Endothelial cell (in vitro differentiated cells): ENCODE measurements at regions not wholly inside any gene's neighbourhood (a gene's known extent, or its start where the extent isn't known, plus 50 kb on each side); places are given as distances from the start of the nearest gene placed in this dataset.

ENCODE experiments used
- DNase-seq: peaks from one replicate; pipeline ENCODE4 v3.0.0; 2021; ENCODE audit warnings: low spot score
- H3K27ac Mint-ChIP-seq: one replicate; pipeline ENCODE4 v1.8.0; 2021; ENCODE audit warnings: mixed read lengths, inconsistent platforms; ENCODE audit not compliant: unreplicated experiment
- H3K27me3 Mint-ChIP-seq: one replicate; pipeline ENCODE4 v1.8.0; 2021; ENCODE audit warnings: mild to moderate bottlenecking, moderate library complexity, mixed read lengths, inconsistent platforms; ENCODE audit not compliant: unreplicated experiment
- H3K36me3 Mint-ChIP-seq: one replicate; pipeline ENCODE4 v1.8.0; 2021; ENCODE audit warnings: mild to moderate bottlenecking, low read depth, mixed read lengths, inconsistent platforms; ENCODE audit not compliant: unreplicated experiment
- H3K4me1 Mint-ChIP-seq: one replicate; pipeline ENCODE4 v1.8.0; 2021; ENCODE audit warnings: mild to moderate bottlenecking, mixed read lengths, inconsistent platforms; ENCODE audit not compliant: unreplicated experiment
- H3K4me3 Mint-ChIP-seq: one replicate; pipeline ENCODE4 v1.8.0; 2021; ENCODE audit warnings: mild to moderate bottlenecking, mixed read lengths, inconsistent platforms; ENCODE audit not compliant: unreplicated experiment
- H3K9me3 Mint-ChIP-seq: one replicate; pipeline ENCODE4 v1.8.0; 2021; ENCODE audit warnings: mixed read lengths, inconsistent platforms; ENCODE audit not compliant: unreplicated experiment
- TF ChIP-seq, protein P1 (sequence below): fragments of 200-600 bp; sonication (generic); IDR thresholded peaks from one replicate; pipeline ENCODE4 v1.5.0; 2021; ENCODE audit warnings: antibody characterized with exemption; ENCODE audit not compliant: unreplicated experiment

DNA sequence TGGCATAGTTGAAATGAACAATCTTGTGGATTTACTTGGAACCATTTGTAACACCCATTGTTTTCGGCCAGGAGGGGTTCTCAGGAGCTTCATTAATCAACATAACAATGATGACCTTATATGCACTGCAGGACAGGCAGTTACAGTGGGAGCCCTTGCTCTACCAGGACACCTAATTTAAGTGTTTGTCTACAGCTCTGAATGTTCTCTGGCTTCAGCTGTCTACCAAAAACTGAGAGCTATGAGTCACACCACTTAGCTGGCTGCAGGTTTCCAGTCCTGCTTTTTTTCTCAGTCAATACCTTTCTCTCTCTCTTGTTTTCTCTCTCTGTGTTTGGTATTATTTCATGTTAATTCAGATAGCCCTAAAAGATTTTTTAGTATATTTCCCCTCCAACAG lies 105.4 kb upstream of the MBNL2 start:
- Mint-ChIP-seq H3K9me3 (no peaks in the 10 kb centered on the region), H3K4me1 (peaks cover 15% of the 10 kb centered on the region), H3K27me3 (peaks cover 2% of the 10 kb centered on the region), H3K36me3 (no peaks in the 10 kb centered on the region), H3K4me3 (no peak overlapping the region), H3K27ac (no peak overlapping the region)
- TF ChIP-seq, protein P1, sequence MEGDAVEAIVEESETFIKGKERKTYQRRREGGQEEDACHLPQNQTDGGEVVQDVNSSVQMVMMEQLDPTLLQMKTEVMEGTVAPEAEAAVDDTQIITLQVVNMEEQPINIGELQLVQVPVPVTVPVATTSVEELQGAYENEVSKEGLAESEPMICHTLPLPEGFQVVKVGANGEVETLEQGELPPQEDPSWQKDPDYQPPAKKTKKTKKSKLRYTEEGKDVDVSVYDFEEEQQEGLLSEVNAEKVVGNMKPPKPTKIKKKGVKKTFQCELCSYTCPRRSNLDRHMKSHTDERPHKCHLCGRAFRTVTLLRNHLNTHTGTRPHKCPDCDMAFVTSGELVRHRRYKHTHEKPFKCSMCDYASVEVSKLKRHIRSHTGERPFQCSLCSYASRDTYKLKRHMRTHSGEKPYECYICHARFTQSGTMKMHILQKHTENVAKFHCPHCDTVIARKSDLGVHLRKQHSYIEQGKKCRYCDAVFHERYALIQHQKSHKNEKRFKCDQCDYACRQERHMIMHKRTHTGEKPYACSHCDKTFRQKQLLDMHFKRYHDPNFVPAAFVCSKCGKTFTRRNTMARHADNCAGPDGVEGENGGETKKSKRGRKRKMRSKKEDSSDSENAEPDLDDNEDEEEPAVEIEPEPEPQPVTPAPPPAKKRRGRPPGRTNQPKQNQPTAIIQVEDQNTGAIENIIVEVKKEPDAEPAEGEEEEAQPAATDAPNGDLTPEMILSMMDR, result no peak
- no peak for DNase-seq

DNA sequence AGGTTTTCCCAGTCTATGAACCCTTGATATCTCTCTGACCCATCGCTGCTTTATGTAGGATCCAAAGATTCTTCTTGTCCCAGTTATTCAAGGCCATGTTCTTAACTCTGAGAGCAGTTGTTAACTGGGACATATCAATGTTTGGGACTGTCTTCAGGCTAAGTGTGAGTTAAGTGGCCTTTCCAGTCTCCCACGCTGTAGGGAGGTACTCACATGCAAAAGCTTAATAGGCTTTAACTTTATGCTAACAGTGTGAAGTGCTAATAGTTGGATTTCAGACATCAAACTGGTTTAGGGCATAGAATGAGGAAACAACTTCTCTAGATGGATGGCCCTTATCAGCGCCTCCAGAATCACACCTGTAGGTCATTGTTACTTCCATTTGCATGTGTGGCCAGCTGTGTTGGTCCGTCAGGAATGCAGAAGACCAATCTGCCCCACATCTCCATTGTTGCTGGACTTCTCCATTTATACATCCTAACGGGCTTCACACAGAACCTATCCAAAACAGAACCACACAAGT lies 104.7 kb upstream of the MBNL2 start:
- Mint-ChIP-seq H3K27me3 (peaks cover 1% of the 10 kb centered on the region), H3K4me3 (no peak overlapping the region), H3K9me3 (no peaks in the 10 kb centered on the region), H3K4me1 (peaks cover 13% of the 10 kb centered on the region), H3K36me3 (no peaks in the 10 kb centered on the region), H3K27ac (no peak overlapping the region)
- TF ChIP-seq, protein P1, result no peak
- DNase-seq, result no peak

DNA sequence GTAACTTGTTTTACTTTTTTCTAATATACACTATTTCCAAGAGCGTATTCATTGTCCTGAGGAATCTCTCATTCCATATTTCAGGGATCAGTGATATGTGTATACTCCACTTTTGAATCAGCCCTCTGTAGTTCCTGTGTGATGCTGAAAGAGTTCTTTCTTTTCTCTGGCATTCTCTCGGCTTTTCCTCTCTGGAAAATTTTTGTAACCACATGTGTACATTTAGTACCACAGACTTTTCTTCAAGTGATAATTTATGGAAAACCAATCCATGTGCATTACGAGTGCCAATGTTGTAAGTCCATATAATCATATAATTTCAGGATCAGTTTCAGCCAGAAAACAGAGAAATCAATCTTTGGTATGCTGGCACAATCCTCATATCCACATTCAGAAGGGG lies 102.2 kb upstream of the MBNL2 start:
- Mint-ChIP-seq H3K9me3 (no peaks in the 10 kb centered on the region), H3K27me3 (peaks cover 1% of the 10 kb centered on the region), H3K36me3 (no peaks in the 10 kb centered on the region), H3K4me1 (peaks cover 5% of the 10 kb centered on the region), H3K27ac (no peak overlapping the region), H3K4me3 (no peak overlapping the region)
- no peak for DNase-seq
- TF ChIP-seq, protein P1, result no peak

DNA sequence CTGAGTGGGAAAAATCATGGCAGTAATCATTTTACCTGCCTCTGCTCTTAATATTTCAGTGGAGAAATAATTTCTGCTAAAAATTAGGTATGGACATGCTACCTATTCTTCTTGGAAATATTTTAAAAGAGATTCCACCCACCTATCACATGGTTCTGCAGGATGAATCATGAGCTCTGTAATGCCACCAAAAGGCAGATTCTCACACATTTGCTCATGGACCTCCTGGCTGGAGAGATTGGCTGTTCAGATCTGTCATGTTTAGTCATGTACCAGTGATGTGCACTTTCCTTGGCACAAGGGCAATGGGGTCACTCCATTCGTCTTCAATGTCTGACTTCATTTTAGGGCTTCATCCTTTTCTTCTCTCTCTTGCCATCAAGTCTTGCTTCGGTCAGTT lies 101.8 kb upstream of the MBNL2 start:
- Mint-ChIP-seq H3K9me3 (no peaks in the 10 kb centered on the region), H3K27ac (no peak overlapping the region), H3K36me3 (no peaks in the 10 kb centered on the region), H3K27me3 (peaks cover 1% of the 10 kb centered on the region), H3K4me1 (peaks cover 2% of the 10 kb centered on the region), H3K4me3 (no peak overlapping the region)
- no peak for DNase-seq
- TF ChIP-seq, protein P1, result no peak

DNA sequence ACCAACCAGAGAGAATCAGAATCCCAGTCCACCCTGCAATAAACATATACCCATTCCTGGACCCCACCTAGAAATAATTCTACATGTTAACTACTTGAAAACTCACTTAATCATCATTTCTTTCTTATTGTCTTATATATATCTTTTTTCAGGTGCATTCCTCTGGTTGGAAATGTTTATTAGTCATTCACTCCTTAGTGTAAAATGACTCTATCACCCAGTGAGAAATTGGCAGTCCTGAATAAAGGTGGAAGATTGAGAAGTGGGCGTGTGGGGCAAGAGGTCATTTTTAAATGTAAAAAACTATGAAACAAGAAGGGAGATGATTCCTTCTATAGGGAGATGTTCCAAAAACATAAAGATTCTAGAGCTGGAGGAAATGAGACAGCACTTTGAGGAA lies 101.2 kb upstream of the MBNL2 start:
- H3K27me3 Mint-ChIP-seq, result peaks cover 1% of the 10 kb centered on the region
- H3K4me3 Mint-ChIP-seq, result no peak overlapping the region
- peaks cover 4% of the 10 kb centered on the region for H3K4me1 Mint-ChIP-seq
- no peak overlapping the region for H3K27ac Mint-ChIP-seq
- no peaks in the 10 kb centered on the region for H3K36me3 Mint-ChIP-seq
- TF ChIP-seq, protein P1, result no peak
- no peaks in the 10 kb centered on the region for H3K9me3 Mint-ChIP-seq
- DNase-seq, result no peak
